ENCODE measurements at regions not wholly inside any gene's neighbourhood (a gene's known extent, or its start where the extent isn't known, plus 50 kb on each side); places are given as distances from the start of the nearest gene placed in this dataset.

- Mint-ChIP-seq H3K4me1 (peaks cover 26% of the 10 kb centered on the region), H3K27me3 (ENCODE audit: insufficient read depth, low read depth) (peaks cover 3% of the 10 kb centered on the region), H3K4me3 (no peak overlapping the region), H3K36me3 (no peaks in the 10 kb centered on the region), H3K9me3 (no peaks in the 10 kb centered on the region), H3K27ac (no peak overlapping the region)
- H3K4me3 ChIP-seq, result no peak overlapping the region
- no peak overlapping the region for H3K4me2 ChIP-seq
- H3K36me3 ChIP-seq, result no peaks in the 10 kb centered on the region
- H3F3A ChIP-seq (ENCODE audit: low read depth), result no peaks in the 10 kb centered on the region
- TF ChIP-seq EZH2 (IDR thresholded peaks at IDR 0.05) (no peak), CTCF (IDR thresholded peaks at IDR 0.05) (no peak), EZH2phosphoT487 (IDR thresholded peaks at IDR 0.05) (no peak)
- no peak overlapping the region for H2AFZ ChIP-seq (replicated peaks)
- no peak for DNase-seq (ENCODE audit: low spot score)
- no peaks in the 10 kb centered on the region for H3K27me3 ChIP-seq
- H3K27ac ChIP-seq, result no peak overlapping the region
- H3K9me3 ChIP-seq (ENCODE audit: low read depth), result no peaks in the 10 kb centered on the region
- no peaks in the 10 kb centered on the region for H3K4me1 ChIP-seq
- H3K9ac ChIP-seq, result no peak overlapping the region
- no peaks in the 10 kb centered on the region for H3K79me2 ChIP-seq (ENCODE audit: low read depth)
- no peaks in the 10 kb centered on the region for H4K20me1 ChIP-seq (ENCODE audit: low read depth)
Observed at GRCh38 chr5:68547622-68548021, 332.1 kb downstream of the PIK3R1 start.

GRCh38 chr5:68548959-68549676, 333.6 kb downstream of the PIK3R1 start:
- Mint-ChIP-seq H3K27ac (no peak overlapping the region), H3K4me1 (peaks cover 20% of the 10 kb centered on the region), H3K4me3 (no peak overlapping the region), H3K9me3 (no peaks in the 10 kb centered on the region), H3K27me3 (ENCODE audit: insufficient read depth, low read depth) (no peaks in the 10 kb centered on the region), H3K36me3 (no peaks in the 10 kb centered on the region)
- H3K4me1 ChIP-seq, result no peaks in the 10 kb centered on the region
- H3K27ac ChIP-seq, result no peak overlapping the region
- no peaks in the 10 kb centered on the region for H3K36me3 ChIP-seq
- no peaks in the 10 kb centered on the region for H3K27me3 ChIP-seq
- no peak overlapping the region for H2AFZ ChIP-seq (replicated peaks)
- DNase-seq (ENCODE audit: low spot score), result no peak
- H3K79me2 ChIP-seq (ENCODE audit: low read depth), result no peaks in the 10 kb centered on the region
- H3K9me3 ChIP-seq (ENCODE audit: low read depth), result no peaks in the 10 kb centered on the region
- no peak overlapping the region for H3K4me3 ChIP-seq
- no peaks in the 10 kb centered on the region for H4K20me1 ChIP-seq (ENCODE audit: low read depth)
- TF ChIP-seq CTCF (IDR thresholded peaks at IDR 0.05), result no peak
- TF ChIP-seq EZH2phosphoT487 (IDR thresholded peaks at IDR 0.05), result no peak
- TF ChIP-seq EZH2 (IDR thresholded peaks at IDR 0.05), result no peak
- H3K4me2 ChIP-seq, result no peak overlapping the region
- no peaks in the 10 kb centered on the region for H3F3A ChIP-seq (ENCODE audit: low read depth)
- no peak overlapping the region for H3K9ac ChIP-seq

GRCh38 chr5:68550015-68550414, 334.5 kb downstream of the PIK3R1 start:
- H3K27me3 Mint-ChIP-seq (ENCODE audit: insufficient read depth, low read depth), result no peaks in the 10 kb centered on the region
- Histone ChIP-seq H3K79me2 (ENCODE audit: low read depth) (no peaks in the 10 kb centered on the region), H3K9ac (no peak overlapping the region), H3K9me3 (ENCODE audit: low read depth) (no peaks in the 10 kb centered on the region), H4K20me1 (ENCODE audit: low read depth) (no peaks in the 10 kb centered on the region), H3K4me1 (no peaks in the 10 kb centered on the region), H3K27ac (no peak overlapping the region), H3K4me3 (no peak overlapping the region), H2AFZ (replicated peaks) (no peak overlapping the region), H3F3A (ENCODE audit: low read depth) (no peaks in the 10 kb centered on the region), H3K4me2 (no peak overlapping the region), H3K36me3 (no peaks in the 10 kb centered on the region), H3K27me3 (no peaks in the 10 kb centered on the region)
- peaks cover 15% of the 10 kb centered on the region for H3K4me1 Mint-ChIP-seq
- no peak for DNase-seq (ENCODE audit: low spot score)
- H3K27ac Mint-ChIP-seq, result no peak overlapping the region
- TF ChIP-seq CTCF (IDR thresholded peaks at IDR 0.05) (no peak), EZH2phosphoT487 (IDR thresholded peaks at IDR 0.05) (no peak), EZH2 (IDR thresholded peaks at IDR 0.05) (no peak)
- H3K9me3 Mint-ChIP-seq, result no peaks in the 10 kb centered on the region
- H3K4me3 Mint-ChIP-seq, result no peak overlapping the region
- no peaks in the 10 kb centered on the region for H3K36me3 Mint-ChIP-seq

Measured in neural progenitor cell (in vitro differentiated cells).